HCT116 (cell line): ENCODE measurements at regions not wholly inside any gene's neighbourhood (a gene's known extent, or its start where the extent isn't known, plus 50 kb on each side); places are given as distances from the start of the nearest gene placed in this dataset.
A peak's percentile ranks its signal among the peaks of the same experiment; 100 is the strongest.

ENCODE experiments used
- ATAC-seq: fragments of 200-7000 bp; cut with Tn5 transposase; 2 replicates; pipeline ENCODE4 v1.9.1; 2020; ENCODE audit warnings: mild to moderate bottlenecking, moderate library complexity
- BruUV-seq: library from RNA; stranded (reverse); fragments of 400-500 nt; replicated peaks from 2 replicates; lab custom pipeline; 2021; lab: Mats Ljungman, UMichigan
- CTCF ChIA-PET: fragments of 300-600 bp; sonication (Branson Sonifier 250); formaldehyde crosslinking; loops from one replicate; lab custom pipeline; 2021; ENCODE audit warnings: antibody characterized with exemption; lab: Charles Lee
- POLR2A ChIA-PET: fragments of 300-600, 350-600 bp; sonication (Branson Sonifier 250); formaldehyde crosslinking; loops from one replicate; lab custom pipeline; 2021; ENCODE audit warnings: antibody characterized with exemption; lab: Charles Lee
- RAD21 ChIA-PET, 2 experiments: fragments of 300-600 bp; sonication (Branson Sonifier 250); formaldehyde crosslinking; loops; one replicate each; lab custom pipeline; 2023; ENCODE audit warnings: low total read pairs in 2 of 2; ENCODE audit not compliant: uncharacterized antibody in 2 of 2, unreplicated experiment in 2 of 2, low non-redundant PET in 1 of 2; lab: Charles Lee
- DNase-seq: peaks from one replicate; pipeline ENCODE4 v3.0.0-alpha.2; 2010; ENCODE audit warnings: low read depth, low spot score
- H2AFZ ChIP-seq: fragments of 200-600 bp; shearing (Covaris generic), sonication (generic); 2 replicates; pipeline ENCODE4 v1.6.1; 2017; ENCODE audit warnings: low read depth, mixed run types, mixed read lengths, antibody characterized with exemption, low read length; ENCODE audit not compliant: poor library complexity, severe bottlenecking
- H3K27ac ChIP-seq: 2 replicates; pipeline ENCODE4 v1.5.1; 2012; ENCODE audit warnings: low read depth, low read length
- H3K27me3 ChIP-seq: fragments of 200-600 bp; sonication (generic); 2 replicates; pipeline ENCODE4 v1.6.1; 2016; ENCODE audit warnings: mixed run types, low read length, mixed read lengths; ENCODE audit not compliant: insufficient read depth
- H3K36me3 ChIP-seq, 2 experiments: fragments of 200-500 bp in 1 of 2; fragments of 200-600 bp in 1 of 2; sonication (Bioruptor generic) in 1 of 2; sonication (generic) in 1 of 2; 2 replicates each; pipeline versions ENCODE4 v1.5.1 to v1.6.1; 2014 to 2016; ENCODE audit warnings: low read length in 2 of 2, inconsistent platforms in 1 of 2, mixed read lengths in 1 of 2, mixed run types in 1 of 2; ENCODE audit not compliant: insufficient read depth in 2 of 2, control insufficient read depth in 1 of 2
- H3K4me1 ChIP-seq, 2 experiments: fragments of 200-600 bp in 1 of 2; sonication (generic) in 1 of 2; 2 replicates each; pipeline versions ENCODE4 v1.5.1 to v1.6.1; 2012 to 2017; ENCODE audit warnings: low read length in 2 of 2, inconsistent platforms in 1 of 2, mild to moderate bottlenecking in 1 of 2, mixed read lengths in 1 of 2, mixed run types in 1 of 2, moderate library complexity in 1 of 2; ENCODE audit not compliant: insufficient read depth in 2 of 2, control insufficient read depth in 1 of 2
- H3K4me2 ChIP-seq: fragments of 200-600 bp; sonication (generic); 2 replicates; pipeline ENCODE4 v1.6.1; 2017; ENCODE audit warnings: mixed run types, low read length, mixed read lengths
- H3K4me3 ChIP-seq, 2 experiments: fragments of 200-600 bp in 1 of 2; sonication (generic) in 1 of 2; replicated peaks in 1 of 2; 2 replicates each; pipeline ENCODE4 v1.5.1; 2011 to 2016; ENCODE audit warnings: low read length in 2 of 2, control low read depth in 1 of 2, low read depth in 1 of 2, mild to moderate bottlenecking in 1 of 2, mixed read lengths in 1 of 2, mixed run types in 1 of 2
- H3K79me2 ChIP-seq: fragments of 200-600 bp; sonication (generic); 2 replicates; pipeline ENCODE4 v1.6.1; 2017; ENCODE audit warnings: mild to moderate bottlenecking, mixed run types, low read length, moderate library complexity, mixed read lengths; ENCODE audit not compliant: insufficient read depth
- H3K9ac ChIP-seq: fragments of 200-600 bp; sonication (generic); 2 replicates; pipeline ENCODE4 v1.6.1; 2016; ENCODE audit warnings: low read length, mixed read lengths
- H3K9me2 ChIP-seq: fragments of 200-600 bp; sonication (generic), shearing (Covaris generic); 2 replicates; pipeline ENCODE4 v1.6.1; 2017; ENCODE audit warnings: mixed run types, mild to moderate bottlenecking, moderate library complexity; ENCODE audit not compliant: insufficient read depth
- H3K9me3 ChIP-seq, 2 experiments: fragments of 200-500 bp in 1 of 2; fragments of 200-600 bp in 1 of 2; sonication (Bioruptor generic) in 1 of 2; sonication (generic) in 1 of 2; 2 replicates each; pipeline ENCODE4 v1.6.1; 2014 to 2017; ENCODE audit warnings: low read length in 2 of 2, mixed read lengths in 2 of 2, inconsistent platforms in 1 of 2, low read depth in 1 of 2, mild to moderate bottlenecking in 1 of 2, mixed run types in 1 of 2, moderate library complexity in 1 of 2; ENCODE audit not compliant: control insufficient read depth in 1 of 2, insufficient read depth in 1 of 2
- H4K20me1 ChIP-seq: fragments of 200-600 bp; sonication (generic), shearing (Covaris generic); 2 replicates; pipeline ENCODE4 v1.6.1; 2017; ENCODE audit warnings: mixed run types, mild to moderate bottlenecking, moderate library complexity; ENCODE audit not compliant: insufficient read depth
- ATF3 ChIP-seq: IDR thresholded peaks from 2 replicates; pipeline ENCODE4 v1.6.1; 2012
- EGR1 ChIP-seq: IDR thresholded peaks from 2 replicates; pipeline ENCODE4 v1.6.1; 2012; ENCODE audit warnings: low read depth
- ELF1 ChIP-seq: IDR thresholded peaks from 2 replicates; pipeline ENCODE4 v1.6.1; 2012; ENCODE audit warnings: low read depth, borderline replicate concordance
- EZH2 ChIP-seq: fragments of 200-600 bp; sonication (generic); IDR thresholded peaks from 2 replicates; pipeline ENCODE4 v1.6.1; 2017; ENCODE audit warnings: antibody characterized with exemption, mixed run types
- JUND ChIP-seq: IDR thresholded peaks from 2 replicates; pipeline ENCODE4 v1.6.1; 2012
- POLR2A ChIP-seq: IDR thresholded peaks from 2 replicates; pipeline ENCODE4 v1.7.0; 2011; ENCODE audit warnings: borderline replicate concordance; ENCODE audit not compliant: insufficient read depth, insufficient read length; ENCODE audit errors: extremely low read depth
- POLR2AphosphoS5 ChIP-seq: IDR thresholded peaks from 2 replicates; pipeline ENCODE4 v1.6.1; 2011; ENCODE audit warnings: mild to moderate bottlenecking, low read depth, low read length, moderate library complexity
- TCF7L2 ChIP-seq: IDR thresholded peaks from 2 replicates; pipeline ENCODE4 v1.7.0; 2011; ENCODE audit warnings: borderline replicate concordance, inconsistent platforms; ENCODE audit not compliant: insufficient read depth, insufficient read length; ENCODE audit errors: extremely low read depth
- ZBTB33 ChIP-seq: IDR thresholded peaks from 2 replicates; pipeline ENCODE4 v1.6.1; 2011; ENCODE audit warnings: mild to moderate bottlenecking, low read length, moderate library complexity; ENCODE audit not compliant: insufficient replicate concordance; ENCODE audit errors: extremely low read depth
- intact Hi-C: fragments of 100-400 bp; cut with micrococcal nuclease; formaldehyde crosslinking; loops from 2 replicates; pipeline ENCODE4 v1.10.0; 2022

DNA sequence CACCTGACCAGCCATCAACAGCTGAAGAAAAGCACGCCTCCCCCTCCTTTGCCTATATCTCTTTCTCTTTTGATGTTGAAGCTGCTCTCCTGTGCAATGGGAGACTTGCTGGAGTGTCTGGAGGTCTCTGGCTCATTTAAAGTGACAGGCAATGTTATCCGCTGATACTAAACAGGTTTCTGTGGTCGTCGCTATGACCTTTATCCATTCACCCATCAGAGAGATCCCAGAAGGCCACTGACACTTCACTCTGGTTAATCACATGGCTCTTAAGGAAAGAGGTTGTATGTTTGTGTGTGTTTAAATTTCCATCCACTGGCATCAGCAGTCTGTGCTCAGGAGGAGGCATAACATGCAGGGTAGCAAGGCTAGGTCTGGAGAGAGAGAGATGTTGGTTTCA is 277.3 kb downstream of the MTX2 start (continued):
- no peak for TF ChIP-seq EZH2
- TF ChIP-seq, all 23 proteins: peak for 0

- no peaks in the 10 kb centered on the region for H3K9me2 ChIP-seq
- H2AFZ ChIP-seq = peak overlapping the region; percentile 92
- no TSS peak for BruUV-seq
- ChIA-PET RAD21 (no interaction called here), POLR2A (no interaction called here), CTCF (interaction anchor here (1.0 to 3.1 kb wide), 4 partner anchors 9 to 413 kb away, joined by 3 to 38 read pairs (median 14); no protein-coding TSS in a partner anchor)
- no peaks in the 10 kb centered on the region for H4K20me1 ChIP-seq
- TF ChIP-seq ZBTB33 (no peak), ATF3 (no peak), EZH2 (no peak), TCF7L2 (no peak), JUND (no peak), ELF1 (no peak), EGR1 (no peak), POLR2AphosphoS5 (no peak), POLR2A (no peak)
- no peaks in the 10 kb centered on the region for H3K36me3 ChIP-seq
- ATAC-seq = no peak
- no peak overlapping the region for H3K9ac ChIP-seq
- no peaks in the 10 kb centered on the region for H3K9me3 ChIP-seq
- no peak overlapping the region for H3K4me3 ChIP-seq
- H3K27ac ChIP-seq = no peak overlapping the region
- no peaks in the 10 kb centered on the region for H3K79me2 ChIP-seq
- 0 out of 2 replicates have a peak, but pooled peaks cover 7% of the 10 kb centered on the region for H3K27me3 ChIP-seq
- DNase-seq = no peak
- peaks cover 0 to 25% of the 10 kb centered on the region in 2 experiments; a peak in 2 of 4 replicates for H3K4me1 ChIP-seq
- intact Hi-C loops = loop anchor here (5.0 kb wide), 1 partner anchor 100 kb away; no protein-coding TSS in a partner anchor
- no peak overlapping the region for H3K4me2 ChIP-seq
Observed at GRCh38 chr2:176552501-176553135, 283.4 kb downstream of the MTX2 start.
